Mesothelial cell of epicardium (in vitro differentiated cells): ENCODE measurements at regions not wholly inside any gene's neighbourhood (a gene's known extent, or its start where the extent isn't known, plus 50 kb on each side); places are given as distances from the start of the nearest gene placed in this dataset.

Source experiments
- DNase-seq, 2 experiments: peaks; one replicate each; pipeline ENCODE4 v3.0.0; 2021; ENCODE audit warnings: low spot score in 2 of 2; ENCODE audit not compliant: unreplicated experiment in 2 of 2
- H3K27ac Mint-ChIP-seq: 2 replicates; pipeline ENCODE4 v1.8.0; 2021; ENCODE audit warnings: mixed read lengths
- H3K27me3 Mint-ChIP-seq: 2 replicates; pipeline ENCODE4 v1.8.0; 2021; ENCODE audit warnings: low read depth, mixed read lengths
- H3K36me3 Mint-ChIP-seq: 2 replicates; pipeline ENCODE4 v1.8.0; 2021; ENCODE audit warnings: mixed read lengths
- H3K4me1 Mint-ChIP-seq: 2 replicates; pipeline ENCODE4 v1.8.0; 2021; ENCODE audit warnings: mixed read lengths
- H3K4me3 Mint-ChIP-seq: 2 replicates; pipeline ENCODE4 v1.8.0; 2021; ENCODE audit warnings: mild to moderate bottlenecking, moderate library complexity, mixed read lengths
- H3K9me3 Mint-ChIP-seq: 2 replicates; pipeline ENCODE4 v1.8.0; 2021; ENCODE audit warnings: mixed read lengths
- CTCF ChIP-seq: fragments of 200-600 bp; sonication (generic); IDR thresholded peaks from one replicate; pipeline ENCODE4 v1.5.0; 2021; ENCODE audit warnings: antibody characterized with exemption; ENCODE audit not compliant: unreplicated experiment

GRCh38 chr16:54407596-54407995 is 121.0 kb upstream of the IRX3 start:
- H3K27ac Mint-ChIP-seq, result no peak overlapping the region
- H3K27me3 Mint-ChIP-seq, result peaks cover 9% of the 10 kb centered on the region
- no peak for TF ChIP-seq CTCF
- no peak overlapping the region for H3K4me3 Mint-ChIP-seq
- DNase-seq, result no peak
- peaks cover 22% of the 10 kb centered on the region for H3K4me1 Mint-ChIP-seq
- no peaks in the 10 kb centered on the region for H3K36me3 Mint-ChIP-seq
- H3K9me3 Mint-ChIP-seq, result peaks cover 5% of the 10 kb centered on the region

DNA sequence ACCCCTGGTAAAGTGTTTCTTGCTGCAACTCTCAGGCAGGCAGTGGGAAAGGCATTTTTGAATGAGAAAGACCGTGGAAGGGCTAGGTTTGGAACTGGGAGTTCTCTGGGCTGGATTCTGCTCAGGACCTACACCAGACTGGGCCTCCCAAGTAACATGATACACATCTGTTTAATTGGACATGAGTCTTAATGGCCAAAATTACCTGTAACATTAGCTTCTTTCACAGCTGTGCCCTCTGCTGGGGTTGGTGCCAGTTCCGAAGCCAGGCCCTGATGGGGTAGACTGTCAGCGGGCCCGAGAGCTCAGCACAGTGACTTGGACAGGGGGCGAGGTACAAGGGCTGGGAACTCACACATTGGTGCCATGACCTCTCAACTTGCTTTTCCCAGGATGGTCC is 118.9 kb upstream of the IRX3 start:
- Mint-ChIP-seq H3K9me3 (peaks cover 5% of the 10 kb centered on the region), H3K27me3 (peaks cover 9% of the 10 kb centered on the region), H3K36me3 (no peaks in the 10 kb centered on the region), H3K27ac (no peak overlapping the region), H3K4me1 (peaks cover 8% of the 10 kb centered on the region), H3K4me3 (no peak overlapping the region)
- no peak for TF ChIP-seq CTCF
- DNase-seq, result no peak

DNA sequence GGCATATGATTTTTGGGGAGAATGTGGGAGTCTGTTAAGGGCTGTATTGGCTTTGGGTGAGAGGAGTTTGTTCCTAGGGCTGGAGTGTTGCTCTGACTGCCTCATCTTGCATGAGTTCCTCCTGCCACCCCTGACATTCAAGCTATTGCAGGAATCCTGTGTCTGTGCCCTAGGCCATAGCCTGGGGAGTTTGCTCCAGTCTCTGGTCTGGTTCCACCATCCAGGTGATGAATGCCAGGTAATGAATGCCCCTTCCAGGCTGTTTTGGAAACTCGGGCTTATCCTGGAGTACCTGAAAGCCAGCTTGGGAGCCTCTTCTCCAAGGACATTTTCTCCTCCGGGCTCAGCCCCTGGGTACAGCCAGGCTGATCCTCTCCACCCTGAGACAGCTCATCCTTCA is 117.0 kb upstream of the IRX3 start:
- no peak for TF ChIP-seq CTCF
- Mint-ChIP-seq H3K27ac (no peak overlapping the region), H3K4me1 (peaks cover 8% of the 10 kb centered on the region), H3K27me3 (peaks cover 5% of the 10 kb centered on the region), H3K4me3 (no peak overlapping the region), H3K9me3 (peaks cover 5% of the 10 kb centered on the region), H3K36me3 (no peaks in the 10 kb centered on the region)
- no peak for DNase-seq

- H3K4me1 Mint-ChIP-seq, result peaks cover 8% of the 10 kb centered on the region
- no peak overlapping the region for H3K27ac Mint-ChIP-seq
- TF ChIP-seq CTCF, result no peak
- DNase-seq, result no peak
- H3K9me3 Mint-ChIP-seq, result peaks cover 5% of the 10 kb centered on the region
- H3K27me3 Mint-ChIP-seq, result peaks cover 10% of the 10 kb centered on the region
- no peaks in the 10 kb centered on the region for H3K36me3 Mint-ChIP-seq
- no peak overlapping the region for H3K4me3 Mint-ChIP-seq
Observed at GRCh38 chr16:54402873-54403272, 116.3 kb upstream of the IRX3 start.

DNA sequence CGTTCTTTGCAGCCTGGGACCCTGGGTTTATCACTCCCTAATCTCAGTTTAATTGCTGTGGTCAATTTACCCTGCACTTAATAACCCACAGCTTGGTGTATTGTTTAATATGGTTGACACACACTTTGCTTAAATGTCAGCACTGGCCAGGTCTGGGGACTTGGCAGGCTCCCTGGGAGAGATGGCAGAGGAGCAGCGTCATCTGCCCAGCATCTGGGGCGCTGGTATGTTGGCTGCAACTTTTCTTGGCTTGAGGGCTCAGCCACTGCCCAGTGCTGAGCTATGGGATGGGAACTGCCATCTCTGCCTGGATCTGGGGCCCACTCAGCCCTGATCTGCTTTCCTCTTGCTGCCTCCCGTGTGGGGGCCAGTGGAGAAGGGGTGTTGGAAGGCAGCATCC is 115.7 kb upstream of the IRX3 start:
- Mint-ChIP-seq H3K36me3 (no peaks in the 10 kb centered on the region), H3K4me3 (no peak overlapping the region), H3K4me1 (peaks cover 3% of the 10 kb centered on the region), H3K27me3 (peaks cover 8% of the 10 kb centered on the region), H3K9me3 (peaks cover 5% of the 10 kb centered on the region), H3K27ac (no peak overlapping the region)
- TF ChIP-seq CTCF, result no peak
- no peak for DNase-seq

- peaks cover 3% of the 10 kb centered on the region for H3K4me1 Mint-ChIP-seq
- H3K27ac Mint-ChIP-seq, result no peak overlapping the region
- H3K4me3 Mint-ChIP-seq, result no peak overlapping the region
- no peak for DNase-seq
- TF ChIP-seq CTCF, result no peak
- no peaks in the 10 kb centered on the region for H3K36me3 Mint-ChIP-seq
- H3K9me3 Mint-ChIP-seq, result no peaks in the 10 kb centered on the region
- H3K27me3 Mint-ChIP-seq, result peaks cover 8% of the 10 kb centered on the region
Observed at GRCh38 chr16:54400261-54400660, 113.7 kb upstream of the IRX3 start.
